H9 (cell line): ENCODE measurements at regions not wholly inside any gene's neighbourhood (a gene's known extent, or its start where the extent isn't known, plus 50 kb on each side); places are given as distances from the start of the nearest gene placed in this dataset.

ENCODE experiments used
- DNase-seq: peaks from one replicate; pipeline ENCODE4 v3.0.0-alpha.2; 2017
- H2AFZ ChIP-seq: one replicate; pipeline ENCODE4 v1.6.1; 2013; ENCODE audit warnings: mild to moderate bottlenecking, low read length, control low read depth, moderate library complexity
- H2AK5ac ChIP-seq: 2 replicates; pipeline ENCODE4 v1.6.1; 2013; ENCODE audit warnings: low read length, control low read depth, mixed read lengths; ENCODE audit not compliant: insufficient read length
- H2BK120ac ChIP-seq: one replicate; pipeline ENCODE4 v1.6.1; 2013; ENCODE audit warnings: low read depth, mild to moderate bottlenecking, low read length, control low read depth, inconsistent platforms; ENCODE audit not compliant: poor library complexity, severe bottlenecking
- H2BK12ac ChIP-seq: 2 replicates; pipeline ENCODE4 v1.6.1; 2013; ENCODE audit warnings: low read length, control low read depth, mixed read lengths, low read depth; ENCODE audit not compliant: insufficient read length
- H2BK15ac ChIP-seq: 2 replicates; pipeline ENCODE4 v1.6.1; 2013; ENCODE audit warnings: low read depth, low read length, control low read depth
- H2BK20ac ChIP-seq: one replicate; pipeline ENCODE4 v1.6.1; 2013; ENCODE audit warnings: low read depth, mild to moderate bottlenecking, low read length, control low read depth, inconsistent platforms; ENCODE audit not compliant: poor library complexity, severe bottlenecking
- H2BK5ac ChIP-seq: 2 replicates; pipeline ENCODE4 v1.6.1; 2013; ENCODE audit warnings: low read length, control low read depth, mixed read lengths; ENCODE audit not compliant: insufficient read length
- H3K14ac ChIP-seq: 2 replicates; pipeline ENCODE4 v1.6.1; 2013; ENCODE audit warnings: low read length, control low read depth; ENCODE audit not compliant: insufficient read depth
- H3K18ac ChIP-seq: 2 replicates; pipeline ENCODE4 v1.6.1; 2013; ENCODE audit warnings: low read depth, mild to moderate bottlenecking, mixed read lengths, low read length, control low read depth; ENCODE audit not compliant: insufficient read length
- H3K23ac ChIP-seq: 2 replicates; pipeline ENCODE4 v1.6.1; 2013; ENCODE audit warnings: low read length, control low read depth, mixed read lengths, low read depth; ENCODE audit not compliant: insufficient read length
- H3K23me2 ChIP-seq: 2 replicates; pipeline ENCODE4 v1.6.1; 2013; ENCODE audit warnings: low read depth, mild to moderate bottlenecking, mixed read lengths, low read length, control low read depth; ENCODE audit not compliant: insufficient read length, poor library complexity, severe bottlenecking
- H3K27ac ChIP-seq: 2 replicates; pipeline ENCODE4 v1.5.1; 2013; ENCODE audit warnings: low read length, control low read depth, mixed read lengths, low read depth; ENCODE audit not compliant: insufficient read length
- H3K27me3 ChIP-seq: 2 replicates; pipeline ENCODE4 v1.6.1; 2013; ENCODE audit warnings: low read length, control low read depth, inconsistent platforms; ENCODE audit not compliant: insufficient read depth
- H3K4ac ChIP-seq: 2 replicates; pipeline ENCODE4 v1.6.1; 2013; ENCODE audit warnings: low read depth, mild to moderate bottlenecking, control low read depth, inconsistent platforms, low read length, moderate library complexity
- H3K4me1 ChIP-seq: 2 replicates; pipeline ENCODE4 v1.6.1; 2013; ENCODE audit warnings: low read length, control low read depth, inconsistent platforms; ENCODE audit not compliant: insufficient read depth
- H3K4me2 ChIP-seq: 2 replicates; pipeline ENCODE4 v1.6.1; 2013; ENCODE audit warnings: low read length, control low read depth, mixed read lengths; ENCODE audit not compliant: insufficient read length, insufficient read depth
- H3K56ac ChIP-seq: 2 replicates; pipeline ENCODE4 v1.6.1; 2013; ENCODE audit warnings: low read depth, mild to moderate bottlenecking, mixed read lengths, low read length, control low read depth; ENCODE audit not compliant: insufficient read length
- H3K79me1 ChIP-seq: 2 replicates; pipeline ENCODE4 v1.6.1; 2013; ENCODE audit warnings: low read depth, mild to moderate bottlenecking, moderate library complexity, low read length, control low read depth, inconsistent platforms; ENCODE audit not compliant: insufficient read depth, poor library complexity, severe bottlenecking
- H3K79me2 ChIP-seq: 2 replicates; pipeline ENCODE4 v1.6.1; 2013; ENCODE audit warnings: low read length, control low read depth, inconsistent platforms; ENCODE audit not compliant: insufficient read depth
- H3K9ac ChIP-seq: 2 replicates; pipeline ENCODE4 v1.6.1; 2013; ENCODE audit warnings: low read length, control low read depth, mixed read lengths; ENCODE audit not compliant: insufficient read length; ENCODE audit errors: extremely low read depth
- H3K9me3 ChIP-seq: one replicate; pipeline ENCODE4 v1.6.1; 2013; ENCODE audit warnings: low read depth, low read length, inconsistent platforms; ENCODE audit not compliant: control insufficient read depth
- H3T11ph ChIP-seq: one replicate; pipeline ENCODE4 v1.6.1; 2013; ENCODE audit warnings: mild to moderate bottlenecking, low read length, control low read depth, inconsistent platforms
- H4K20me1 ChIP-seq: one replicate; pipeline ENCODE4 v1.6.1; 2013; ENCODE audit not compliant: control insufficient read depth, insufficient read length, insufficient read depth
- H4K5ac ChIP-seq: 2 replicates; pipeline ENCODE4 v1.6.1; 2013; ENCODE audit warnings: low read depth, mild to moderate bottlenecking, mixed read lengths, low read length, control low read depth; ENCODE audit not compliant: insufficient read length
- H4K8ac ChIP-seq: replicated peaks from 2 replicates; pipeline ENCODE4 v1.6.1; 2013; ENCODE audit warnings: low read length, control low read depth, mixed read lengths, low read depth; ENCODE audit not compliant: insufficient read length
- H4K91ac ChIP-seq: 2 replicates; pipeline ENCODE4 v1.6.1; 2013; ENCODE audit warnings: low read depth, mild to moderate bottlenecking, moderate library complexity, mixed read lengths, low read length, control low read depth; ENCODE audit not compliant: insufficient read length
- H3K27ac Mint-ChIP-seq, 3 experiments: 2 replicates in 2 of 3; 3 replicates in 1 of 3; pipeline ENCODE4 v1.8.0; 2020 to 2021; ENCODE audit warnings: mixed read lengths in 3 of 3, mild to moderate bottlenecking in 1 of 3, moderate library complexity in 1 of 3
- H3K27me3 Mint-ChIP-seq: 2 replicates; pipeline ENCODE4 v1.8.0; 2021; ENCODE audit warnings: low read depth, mild to moderate bottlenecking, moderate library complexity, mixed read lengths
- H3K36me3 Mint-ChIP-seq, 3 experiments: 2 replicates in 2 of 3; 3 replicates in 1 of 3; pipeline ENCODE4 v1.8.0; 2020 to 2021; ENCODE audit warnings: low read depth in 3 of 3, mixed read lengths in 3 of 3; ENCODE audit not compliant: insufficient read depth in 1 of 3
- H3K4me1 Mint-ChIP-seq, 2 experiments: 2 replicates each; pipeline ENCODE4 v1.8.0; 2020; ENCODE audit warnings: mixed read lengths in 2 of 2
- H3K4me3 Mint-ChIP-seq, 2 experiments: 2 replicates in 1 of 2; 3 replicates in 1 of 2; pipeline ENCODE4 v1.8.0; 2020 to 2021; ENCODE audit warnings: mild to moderate bottlenecking in 2 of 2, mixed read lengths in 2 of 2, moderate library complexity in 1 of 2
- H3K9me3 Mint-ChIP-seq, 2 experiments: 2 replicates in 1 of 2; 3 replicates in 1 of 2; pipeline ENCODE4 v1.8.0; 2020; ENCODE audit warnings: mild to moderate bottlenecking in 2 of 2, mixed read lengths in 2 of 2, moderate library complexity in 1 of 2
- CTCF ChIP-seq: fragments of 200-600 bp; sonication (generic); conservative IDR thresholded peaks from 3 replicates; pipeline ENCODE4 v1.8.0; 2021; ENCODE audit warnings: antibody characterized with exemption, mild to moderate bottlenecking
- WGBS: extraction: QIAGEN DNeasy Blood & Tissue Kit; methylation state at CpG from one replicate; pipeline ENCODE4 v1.1.7; 2013; ENCODE audit warnings: missing lambda C conversion rate, low lambda C conversion rate, mixed read lengths; ENCODE audit not compliant: insufficient read length; ENCODE audit errors: extremely low coverage; 5-methylcytosine and 5-hydroxymethylcytosine counted together

- Histone ChIP-seq H3K4me1 (no peaks in the 10 kb centered on the region), H2BK20ac (no peak overlapping the region), H2AK5ac (no peak overlapping the region), H3K4me2 (no peak overlapping the region), H3K56ac (no peak overlapping the region), H3K27ac (no peak overlapping the region), H4K5ac (no peak overlapping the region), H3K9ac (no peak overlapping the region), H3K23me2 (no peaks in the 10 kb centered on the region), H3K79me1 (no peaks in the 10 kb centered on the region), H2BK5ac (no peak overlapping the region), H4K91ac (no peak overlapping the region), H2BK15ac (no peak overlapping the region), H2BK12ac (no peak overlapping the region), H2AFZ (no peak overlapping the region), H3K79me2 (no peaks in the 10 kb centered on the region), H3K14ac (no peak overlapping the region), H3K9me3 (no peaks in the 10 kb centered on the region), H3K23ac (no peak overlapping the region), H4K8ac (no peak overlapping the region), H3K4ac (no peak overlapping the region), H3K18ac (no peak overlapping the region), H4K20me1 (no peaks in the 10 kb centered on the region), H2BK120ac (no peak overlapping the region), H3K27me3 (no peaks in the 10 kb centered on the region), H3T11ph (no peak overlapping the region)
- H3K27me3 Mint-ChIP-seq: peaks cover 4% of the 10 kb centered on the region
- DNase-seq: no peak
- no CpG with 5 or more reads among the region's 3 CpGs for WGBS
- H3K9me3 Mint-ChIP-seq: no peaks in the 10 kb centered on the region
- H3K27ac Mint-ChIP-seq: no peak overlapping the region
- TF ChIP-seq CTCF: no peak
- H3K4me3 Mint-ChIP-seq: no peak overlapping the region
- H3K4me1 Mint-ChIP-seq: peaks cover 8 to 9% of the 10 kb centered on the region in 2 experiments
- no peaks in the 10 kb centered on the region for H3K36me3 Mint-ChIP-seq
Measured at GRCh38 chr16:73510852-73511251, 462.9 kb upstream of the ZFHX3 start.
